ENCODE measurements at regions not wholly inside any gene's neighbourhood (a gene's known extent, or its start where the extent isn't known, plus 50 kb on each side); places are given as distances from the start of the nearest gene placed in this dataset.

GRCh38 chr18:1232867-1233266 is 328.2 kb downstream of the ADCYAP1 start:
- TF ChIP-seq POLR2AphosphoS5 (IDR thresholded peaks at IDR 0.05) (no peak), CTCF (IDR thresholded peaks at IDR 0.05) (no peak)

Data from breast epithelium (tissue), 3 donors.